D721Med (cell line): ENCODE measurements at regions not wholly inside any gene's neighbourhood (a gene's known extent, or its start where the extent isn't known, plus 50 kb on each side); places are given as distances from the start of the nearest gene placed in this dataset.

Experiments
- DNase-seq: peaks from one replicate; pipeline ENCODE4 v3.0.0; 2011; ENCODE audit warnings: low spot score; ENCODE audit not compliant: insufficient read length
- FAIRE-seq: peaks from 2 replicates; lab custom pipeline; 2011; peaks lifted over from hg19 to GRCh38; lab: Jason Lieb, UNC
- CTCF ChIP-seq: IDR thresholded peaks from 2 replicates; pipeline ENCODE4 v1.5.1; 2012; ENCODE audit warnings: mild to moderate bottlenecking, control low read depth; ENCODE audit not compliant: insufficient read depth; ENCODE audit errors: missing control alignments

GRCh38 chr2:147430408-147430807 is 414.4 kb upstream of the ACVR2A start:
- DNase-seq (no peak), FAIRE-seq (no peak)
- no peak for TF ChIP-seq CTCF

GRCh38 chr2:147428120-147428747 is 416.6 kb upstream of the ACVR2A start:
- FAIRE-seq: no peak
- TF ChIP-seq CTCF: no peak
- no peak for DNase-seq

GRCh38 chr2:147425437-147426029 is 419.3 kb upstream of the ACVR2A start:
- FAIRE-seq: no peak
- no peak for DNase-seq

GRCh38 chr2:147424766-147425165 is 420.1 kb upstream of the ACVR2A start:
- no peak for TF ChIP-seq CTCF
- FAIRE-seq (no peak), DNase-seq (no peak)

More at GRCh38 chr2:147425437-147426029, 419.3 kb upstream of the ACVR2A start:
- no peak for TF ChIP-seq CTCF

- no peak for DNase-seq
- FAIRE-seq: no peak
- TF ChIP-seq CTCF: no peak
Measured at GRCh38 chr2:147420947-147421675, 423.7 kb upstream of the ACVR2A start.

GRCh38 chr2:147420517-147420916 is 424.3 kb upstream of the ACVR2A start:
- FAIRE-seq (no peak), DNase-seq (no peak)
- TF ChIP-seq CTCF: no peak
